ENCODE measurements at regions not wholly inside any gene's neighbourhood (a gene's known extent, or its start where the extent isn't known, plus 50 kb on each side); places are given as distances from the start of the nearest gene placed in this dataset.
A peak's percentile ranks its signal among the peaks of the same experiment; 100 is the strongest.

DNA sequence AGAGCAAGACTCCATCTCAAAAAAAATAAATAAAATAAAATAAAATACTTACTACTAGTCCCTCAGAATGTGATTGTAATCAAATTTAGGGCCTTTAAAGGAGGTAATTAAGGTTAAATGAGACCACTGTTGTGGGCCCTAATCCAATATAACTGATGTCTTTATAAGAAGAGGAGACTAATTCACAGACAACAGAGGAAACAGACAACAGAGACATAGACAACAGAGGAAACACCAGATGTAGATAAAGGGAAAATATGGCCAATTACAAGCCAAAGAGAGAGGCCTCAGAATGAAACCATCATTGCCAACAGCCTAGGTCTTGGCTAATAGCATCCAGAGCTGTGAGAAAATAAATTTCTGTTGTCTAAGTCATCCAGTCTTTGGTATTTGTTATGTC is 669.0 kb upstream of the FOXG1 start:
- TF ChIP-seq, protein P1, sequence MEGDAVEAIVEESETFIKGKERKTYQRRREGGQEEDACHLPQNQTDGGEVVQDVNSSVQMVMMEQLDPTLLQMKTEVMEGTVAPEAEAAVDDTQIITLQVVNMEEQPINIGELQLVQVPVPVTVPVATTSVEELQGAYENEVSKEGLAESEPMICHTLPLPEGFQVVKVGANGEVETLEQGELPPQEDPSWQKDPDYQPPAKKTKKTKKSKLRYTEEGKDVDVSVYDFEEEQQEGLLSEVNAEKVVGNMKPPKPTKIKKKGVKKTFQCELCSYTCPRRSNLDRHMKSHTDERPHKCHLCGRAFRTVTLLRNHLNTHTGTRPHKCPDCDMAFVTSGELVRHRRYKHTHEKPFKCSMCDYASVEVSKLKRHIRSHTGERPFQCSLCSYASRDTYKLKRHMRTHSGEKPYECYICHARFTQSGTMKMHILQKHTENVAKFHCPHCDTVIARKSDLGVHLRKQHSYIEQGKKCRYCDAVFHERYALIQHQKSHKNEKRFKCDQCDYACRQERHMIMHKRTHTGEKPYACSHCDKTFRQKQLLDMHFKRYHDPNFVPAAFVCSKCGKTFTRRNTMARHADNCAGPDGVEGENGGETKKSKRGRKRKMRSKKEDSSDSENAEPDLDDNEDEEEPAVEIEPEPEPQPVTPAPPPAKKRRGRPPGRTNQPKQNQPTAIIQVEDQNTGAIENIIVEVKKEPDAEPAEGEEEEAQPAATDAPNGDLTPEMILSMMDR (IDR thresholded peaks at IDR 0.05; ENCODE audit: unreplicated experiment), result no peak
- H3K36me3 Mint-ChIP-seq (ENCODE audit: insufficient read depth), result no peaks in the 10 kb centered on the region
- no peaks in the 10 kb centered on the region for H3K27me3 Mint-ChIP-seq
- peaks cover 3% of the 10 kb centered on the region for H3K9me3 Mint-ChIP-seq (ENCODE audit: low read depth)
- H3K27ac Mint-ChIP-seq, result no peak overlapping the region
- no peak overlapping the region for H3K4me3 Mint-ChIP-seq (ENCODE audit: low read depth)
- no peak for DNase-seq (ENCODE audit: low spot score, unreplicated experiment)
- H3K4me1 Mint-ChIP-seq (ENCODE audit: low read depth), result no peaks in the 10 kb centered on the region

DNA sequence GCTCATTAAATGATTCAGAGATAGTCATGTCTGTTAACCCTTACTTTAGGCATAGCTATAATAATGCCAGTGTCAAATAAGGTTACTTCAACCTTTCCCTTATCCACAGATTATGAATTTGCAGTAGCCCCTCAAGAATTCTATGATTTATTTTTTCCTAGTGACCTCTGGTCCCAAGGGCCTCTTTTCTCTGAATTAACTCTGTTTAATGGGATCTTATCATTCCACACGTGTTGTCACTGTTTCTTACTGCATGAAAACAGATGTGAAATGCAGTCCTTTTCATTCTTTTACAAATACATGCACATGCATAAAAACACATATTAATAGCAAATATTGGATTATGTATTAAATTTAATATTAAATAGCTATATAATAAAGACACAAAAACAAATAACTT is 667.7 kb upstream of the FOXG1 start:
- Mint-ChIP-seq H3K4me3 (ENCODE audit: low read depth) (no peak overlapping the region), H3K27ac (no peak overlapping the region), H3K4me1 (ENCODE audit: low read depth) (no peaks in the 10 kb centered on the region), H3K36me3 (ENCODE audit: insufficient read depth) (no peaks in the 10 kb centered on the region), H3K27me3 (no peaks in the 10 kb centered on the region), H3K9me3 (ENCODE audit: low read depth) (peaks cover 3% of the 10 kb centered on the region)
- TF ChIP-seq, protein P1 (IDR thresholded peaks at IDR 0.05; ENCODE audit: unreplicated experiment), result no peak
- DNase-seq (ENCODE audit: low spot score, unreplicated experiment), result no peak

DNA sequence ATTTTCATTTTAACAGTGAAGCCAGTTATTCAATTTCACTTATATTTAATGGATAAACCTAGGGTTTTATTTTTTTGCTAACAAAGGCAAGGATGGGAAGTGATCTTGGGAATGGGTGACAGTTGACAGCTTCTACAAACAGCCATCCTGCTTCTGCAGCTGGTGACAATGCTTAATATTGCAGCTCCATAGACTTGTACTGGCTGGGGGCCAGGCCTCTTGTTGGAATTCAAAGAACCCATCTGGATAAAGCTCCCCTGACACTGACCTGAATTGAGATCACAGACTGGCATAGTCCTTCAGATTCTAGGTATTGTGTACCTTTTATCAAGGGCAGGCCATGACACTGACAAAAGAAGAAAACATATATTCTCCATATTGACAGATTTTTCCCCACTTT is 664.6 kb upstream of the FOXG1 start:
- Mint-ChIP-seq H3K4me1 (ENCODE audit: low read depth) (no peaks in the 10 kb centered on the region), H3K36me3 (ENCODE audit: insufficient read depth) (no peaks in the 10 kb centered on the region), H3K9me3 (ENCODE audit: low read depth) (peaks cover 3% of the 10 kb centered on the region), H3K4me3 (ENCODE audit: low read depth) (no peak overlapping the region), H3K27ac (no peak overlapping the region), H3K27me3 (no peaks in the 10 kb centered on the region)
- TF ChIP-seq, protein P1 (IDR thresholded peaks at IDR 0.05; ENCODE audit: unreplicated experiment), result no peak
- no peak for DNase-seq (ENCODE audit: low spot score, unreplicated experiment)

DNA sequence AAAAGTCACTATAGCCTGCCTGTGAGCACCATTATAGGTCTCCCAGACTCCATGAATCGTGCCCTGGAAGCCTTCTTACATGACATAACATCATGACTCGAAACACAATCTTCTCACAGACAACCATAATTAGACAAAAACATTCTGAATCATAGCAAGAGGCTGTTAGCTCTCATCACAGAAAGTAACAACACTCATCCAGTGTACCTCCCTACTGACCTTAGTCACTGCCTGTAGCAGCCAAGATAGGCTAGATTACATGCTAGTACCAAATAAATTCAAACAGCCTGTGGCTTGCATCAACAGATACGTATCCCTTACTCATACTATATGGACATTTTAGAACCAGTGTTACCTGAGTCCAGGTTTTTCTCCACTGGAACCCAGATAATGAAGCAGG is 663.8 kb upstream of the FOXG1 start:
- Mint-ChIP-seq H3K36me3 (ENCODE audit: insufficient read depth) (no peaks in the 10 kb centered on the region), H3K4me1 (ENCODE audit: low read depth) (no peaks in the 10 kb centered on the region), H3K4me3 (ENCODE audit: low read depth) (no peak overlapping the region), H3K9me3 (ENCODE audit: low read depth) (peaks cover 3% of the 10 kb centered on the region), H3K27ac (peak overlapping the region; percentile 5), H3K27me3 (no peaks in the 10 kb centered on the region)
- DNase-seq (ENCODE audit: low spot score, unreplicated experiment), result no peak
- TF ChIP-seq, protein P1 (IDR thresholded peaks at IDR 0.05; ENCODE audit: unreplicated experiment), result no peak

DNA sequence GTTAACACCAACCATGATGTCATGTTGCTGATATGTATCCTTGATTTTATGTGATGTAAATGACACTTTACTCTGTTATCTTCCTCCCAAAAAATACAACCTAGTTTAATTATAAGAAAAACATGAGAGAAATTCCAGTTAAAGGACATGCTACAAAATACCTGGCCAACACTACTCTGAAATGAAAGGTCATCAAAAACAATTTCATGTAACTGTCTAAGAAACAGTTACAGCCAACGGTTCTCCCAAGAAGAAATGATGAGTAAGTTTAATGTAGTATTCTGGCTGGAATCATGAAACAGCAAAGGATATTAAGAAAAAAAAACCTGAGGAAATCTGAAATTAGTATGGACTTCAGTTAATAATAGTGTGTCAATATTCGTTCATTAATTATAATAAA is 653.3 kb upstream of the FOXG1 start:
- TF ChIP-seq, protein P1 (IDR thresholded peaks at IDR 0.05; ENCODE audit: unreplicated experiment), result no peak
- Mint-ChIP-seq H3K27ac (no peak overlapping the region), H3K4me3 (ENCODE audit: low read depth) (no peak overlapping the region), H3K36me3 (ENCODE audit: insufficient read depth) (no peaks in the 10 kb centered on the region), H3K27me3 (no peaks in the 10 kb centered on the region), H3K4me1 (ENCODE audit: low read depth) (peaks cover 9% of the 10 kb centered on the region), H3K9me3 (ENCODE audit: low read depth) (no peaks in the 10 kb centered on the region)
- no peak for DNase-seq (ENCODE audit: low spot score, unreplicated experiment)

All from progenitor cell of endocrine pancreas (in vitro differentiated cells).